GM18511 (cell line): ENCODE measurements at regions not wholly inside any gene's neighbourhood (a gene's known extent, or its start where the extent isn't known, plus 50 kb on each side); places are given as distances from the start of the nearest gene placed in this dataset.
"Not testable (repeated sequence)": the region's sequence is repeated elsewhere in the genome, so short reads cannot be mapped to it uniquely, and the experiment has no call there.

Experiments
- ATAC-seq: cut with Tn5 transposase; IDR thresholded peaks from one replicate; pipeline ENCODE4 v1.9.1; 2021; ENCODE audit warnings: mild to moderate bottlenecking, moderate library complexity; ENCODE audit not compliant: unreplicated experiment

- ATAC-seq: no peak
These were observed 811.9 kb upstream of the PCDH7 start for GRCh38 chr4:29908276-29908675.

- no peak for ATAC-seq
These were observed 792.3 kb upstream of the PCDH7 start for GRCh38 chr4:29927895-29928294.

- ATAC-seq: no peak
These were observed 771.7 kb upstream of the PCDH7 start for GRCh38 chr4:29948451-29948850.

GRCh38 chr4:29948858-29949257 lies 771.3 kb upstream of the PCDH7 start:
- ATAC-seq: no peak

- no peak for ATAC-seq
These were observed 753.8 kb upstream of the PCDH7 start for GRCh38 chr4:29966386-29966785.

GRCh38 chr4:29970626-29971025 lies 749.5 kb upstream of the PCDH7 start:
- ATAC-seq: no peak

- ATAC-seq: no peak
These were observed 748.0 kb upstream of the PCDH7 start for GRCh38 chr4:29972121-29972520.

GRCh38 chr4:29983890-29984289 lies 736.3 kb upstream of the PCDH7 start:
- no peak for ATAC-seq

GRCh38 chr4:30001628-30002027 lies 718.5 kb upstream of the PCDH7 start:
- no peak for ATAC-seq

GRCh38 chr4:30002341-30002740 lies 717.8 kb upstream of the PCDH7 start:
- ATAC-seq: no peak

- ATAC-seq: no peak
These were observed 714.2 kb upstream of the PCDH7 start for GRCh38 chr4:30005995-30006394.

- no peak for ATAC-seq
These were observed 695.6 kb upstream of the PCDH7 start for GRCh38 chr4:30024526-30024925.

GRCh38 chr4:30028826-30029225 lies 691.3 kb upstream of the PCDH7 start:
- ATAC-seq: no peak

GRCh38 chr4:30056016-30056766 lies 664.0 kb upstream of the PCDH7 start:
- ATAC-seq: no peak

GRCh38 chr4:30068234-30068633 lies 651.9 kb upstream of the PCDH7 start:
- ATAC-seq: no peak

GRCh38 chr4:30073011-30073710 lies 647.0 kb upstream of the PCDH7 start:
- ATAC-seq: no peak

- not testable (repeated sequence) for ATAC-seq
These were observed 627.6 kb upstream of the PCDH7 start for GRCh38 chr4:30092420-30093128.

GRCh38 chr4:30094887-30095286 lies 625.3 kb upstream of the PCDH7 start:
- ATAC-seq: no peak

- no peak for ATAC-seq
These were observed 616.7 kb upstream of the PCDH7 start for GRCh38 chr4:30103455-30103854.

GRCh38 chr4:30116401-30116800 lies 603.8 kb upstream of the PCDH7 start:
- no peak for ATAC-seq

- no peak for ATAC-seq
These were observed 602.7 kb upstream of the PCDH7 start for GRCh38 chr4:30117433-30117832.

- no peak for ATAC-seq
These were observed 597.5 kb upstream of the PCDH7 start for GRCh38 chr4:30122711-30123110.
